ENCODE measurements at regions not wholly inside any gene's neighbourhood (a gene's known extent, or its start where the extent isn't known, plus 50 kb on each side); places are given as distances from the start of the nearest gene placed in this dataset.

DNA sequence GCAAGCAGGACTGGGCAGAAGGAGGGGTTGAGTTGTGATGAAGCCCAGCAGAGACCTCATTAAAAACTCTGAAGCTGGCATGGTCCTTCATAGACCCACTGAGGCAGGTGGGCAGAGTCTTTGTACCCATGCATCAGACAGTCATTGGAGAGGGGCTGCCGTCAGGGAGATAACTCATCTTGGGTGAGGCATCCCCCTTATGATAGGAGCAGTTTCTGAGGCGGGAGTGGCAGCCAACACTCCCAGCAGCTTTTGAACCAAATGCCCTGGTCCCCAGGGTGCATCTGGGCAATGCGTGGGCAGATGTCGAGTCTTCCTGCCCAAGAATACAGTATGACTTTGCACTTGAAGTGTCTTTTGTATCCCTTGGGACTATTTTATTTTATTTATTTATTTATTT is 68.1 kb downstream of the HTR5A start:
- DNase-seq (ENCODE audit: low read depth in 1 of 2, low spot score in 1 of 2) = no peak

DNA sequence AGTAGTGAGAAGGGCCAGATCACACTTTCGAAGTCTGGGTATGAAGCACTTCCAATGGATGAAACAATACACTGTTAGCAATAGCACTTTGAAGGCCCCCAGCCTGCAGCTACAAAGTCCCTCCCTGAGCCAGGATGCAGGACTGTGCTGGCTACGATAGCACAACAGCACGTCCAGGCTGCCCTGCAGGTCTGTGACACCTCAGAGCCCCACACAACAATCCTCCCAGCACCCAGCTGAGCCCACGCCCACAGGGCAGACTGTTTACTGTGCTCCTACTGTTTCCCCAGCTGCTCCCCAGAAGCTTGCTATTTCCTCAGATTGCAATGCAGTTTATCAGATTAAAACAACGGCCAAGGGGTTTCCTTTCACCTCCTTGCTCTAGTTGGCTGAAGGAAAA is 71.4 kb downstream of the HTR5A start:
- no peak for DNase-seq (ENCODE audit: low read depth in 1 of 2, low spot score in 1 of 2)

DNA sequence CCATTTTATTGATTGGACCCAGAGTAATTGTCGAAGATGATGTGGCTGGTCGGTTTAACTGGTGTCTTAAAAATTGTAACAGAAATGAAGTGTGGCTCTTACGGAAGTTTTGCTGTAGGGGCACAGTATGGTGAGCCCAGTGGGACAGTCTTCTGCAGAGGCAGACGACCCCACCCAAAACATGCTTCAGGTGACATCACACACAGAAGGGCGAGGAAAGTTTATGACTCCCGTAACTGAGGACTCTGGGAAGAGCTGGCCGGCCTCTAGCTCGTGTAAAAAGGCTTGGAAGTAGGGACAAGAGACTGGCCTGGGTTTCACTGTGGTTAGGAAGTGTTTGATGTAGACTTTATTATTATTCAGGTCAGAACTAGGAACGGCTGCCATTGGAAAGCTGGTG is 73.3 kb downstream of the HTR5A start:
- no peak for DNase-seq (ENCODE audit: low read depth in 1 of 2, low spot score in 1 of 2)

DNA sequence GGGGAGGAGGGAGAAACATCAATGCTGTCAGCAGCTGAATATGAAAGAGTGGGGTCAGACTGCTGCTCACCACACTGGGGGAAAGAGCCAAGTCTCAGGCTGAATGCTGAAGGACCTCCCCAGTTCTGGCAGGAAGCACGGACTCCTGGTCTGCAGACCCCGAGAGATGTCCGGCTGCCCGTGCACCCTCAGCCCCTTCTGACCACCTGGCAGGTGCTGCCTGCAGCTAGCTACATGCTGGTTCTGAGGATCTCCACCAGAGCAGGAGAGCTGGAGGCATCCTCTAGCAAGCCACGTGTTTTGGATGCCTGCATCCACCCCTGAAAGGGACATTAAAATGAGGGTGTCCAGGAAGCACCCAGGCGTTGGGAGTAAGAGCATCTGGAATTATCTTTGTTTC is 74.2 kb downstream of the HTR5A start:
- DNase-seq (ENCODE audit: low read depth in 1 of 2, low spot score in 1 of 2) = no peak

DNA sequence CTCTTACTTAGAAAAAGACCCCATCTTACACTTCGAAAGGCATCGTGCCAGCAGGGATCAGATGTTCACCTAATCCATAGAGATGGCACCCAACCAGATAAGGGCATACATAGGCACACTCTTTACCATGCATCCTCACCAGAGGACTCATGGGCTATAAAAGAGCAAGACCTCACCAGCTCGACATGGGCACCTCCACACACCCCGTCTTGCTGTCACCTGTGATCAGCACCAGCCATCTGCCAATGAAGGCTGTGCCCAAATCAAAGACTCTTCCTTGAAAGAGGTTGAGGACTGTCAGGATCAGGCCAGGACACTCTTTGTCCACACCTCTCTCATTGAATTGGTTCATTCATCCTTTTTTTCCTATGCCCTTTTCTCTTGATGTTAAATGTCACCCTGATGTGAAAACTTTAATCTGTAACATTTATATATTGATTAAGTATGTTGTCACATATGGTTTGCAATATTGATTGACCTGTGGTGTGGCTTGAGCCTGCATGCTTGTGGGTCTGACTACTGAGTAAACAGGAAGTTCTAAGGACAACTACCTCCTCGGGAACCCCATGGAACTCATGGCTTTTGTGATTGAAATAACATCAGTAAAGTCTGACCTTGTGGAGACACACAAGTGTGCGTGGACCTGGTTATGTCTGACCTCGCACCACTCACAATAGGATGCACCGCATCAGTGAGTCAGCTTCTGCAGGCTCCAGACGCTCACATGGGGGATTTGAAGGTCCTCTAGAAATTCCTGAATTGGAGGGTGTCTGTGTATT is 75.5 kb downstream of the HTR5A start:
- DNase-seq (ENCODE audit: low read depth in 1 of 2, low spot score in 1 of 2) = no peak

DNA sequence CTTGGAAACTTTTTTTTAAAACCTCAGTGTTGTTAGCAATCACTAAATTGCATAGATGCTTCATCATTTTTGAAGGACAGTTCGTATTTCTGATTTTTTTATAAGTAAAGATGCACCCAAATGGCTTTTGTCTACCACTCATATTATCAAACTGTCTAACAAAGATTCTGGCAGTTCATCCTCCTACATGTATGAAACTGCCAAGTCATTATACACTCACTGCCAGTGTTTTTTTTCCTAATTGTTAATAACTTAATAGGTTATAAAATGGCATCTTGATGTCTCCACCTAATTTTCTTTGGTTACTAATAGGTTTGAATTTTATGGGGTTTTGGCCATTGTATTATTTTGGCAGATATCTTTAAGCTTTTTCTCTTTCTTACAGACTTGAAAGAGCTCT is 77.0 kb downstream of the HTR5A start:
- DNase-seq (ENCODE audit: low read depth in 1 of 2, low spot score in 1 of 2) = no peak

DNA sequence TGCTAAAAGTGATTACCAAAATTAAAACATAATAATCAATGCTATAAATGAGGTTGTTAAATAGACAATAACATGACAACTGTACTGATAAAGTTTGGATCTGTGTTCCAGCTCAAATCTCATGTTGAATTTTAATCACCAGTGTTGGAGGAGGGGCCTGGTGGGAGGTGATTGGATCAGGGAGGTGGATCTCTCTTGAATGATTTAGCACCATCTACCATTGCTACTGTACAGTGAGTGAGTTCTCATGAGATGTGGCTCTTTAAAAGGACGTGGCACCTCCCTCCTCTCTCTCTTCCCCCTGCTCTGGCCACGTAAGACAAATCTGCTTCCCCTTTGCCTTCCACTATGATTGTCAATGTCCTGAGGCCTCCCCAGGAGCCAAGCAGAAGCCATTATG is 77.5 kb downstream of the HTR5A start:
- no peak for DNase-seq (ENCODE audit: low read depth in 1 of 2, low spot score in 1 of 2)

DNA sequence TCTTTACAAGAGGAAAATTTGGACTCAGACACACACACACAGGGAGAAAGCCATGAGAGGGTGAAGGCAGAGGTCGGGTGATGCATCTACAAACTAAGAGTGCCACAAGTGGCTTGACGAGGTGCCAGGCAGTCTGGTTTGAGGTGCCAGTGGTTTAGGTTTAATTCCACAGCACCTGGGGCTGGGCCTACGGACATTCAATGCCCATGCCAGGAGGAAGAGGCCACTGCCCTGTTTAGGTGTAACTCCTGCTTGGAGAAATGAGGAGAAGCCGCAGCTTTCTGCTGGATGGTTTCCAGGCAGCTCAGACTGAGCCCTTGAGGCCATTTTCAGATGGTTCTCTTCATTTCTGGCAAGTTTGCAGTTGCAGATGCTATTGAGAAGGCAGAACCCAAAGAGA is 83.6 kb downstream of the HTR5A start:
- no peak for DNase-seq (ENCODE audit: low read depth in 1 of 2, low spot score in 1 of 2)

DNA sequence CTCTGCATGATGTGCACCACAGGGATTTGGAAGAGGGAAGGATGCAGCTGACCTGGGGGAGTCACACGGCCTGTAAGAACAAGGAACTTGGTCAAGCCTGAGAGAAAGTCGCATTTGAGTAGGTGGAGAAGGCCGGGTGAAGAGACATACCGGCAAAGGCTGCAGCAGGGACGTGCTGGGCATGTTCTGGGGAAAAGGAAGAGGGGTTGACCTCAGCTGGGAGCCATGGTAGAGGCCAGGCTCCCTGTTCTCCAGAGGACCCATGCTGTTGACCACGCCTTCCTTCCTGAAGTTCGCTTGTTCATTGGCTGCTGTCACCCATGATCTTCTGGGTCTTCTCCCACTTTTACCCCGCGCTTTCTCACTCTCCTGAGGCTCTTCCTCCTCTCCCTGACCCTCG is 84.5 kb downstream of the HTR5A start:
- no peak for DNase-seq (ENCODE audit: low read depth in 1 of 2, low spot score in 1 of 2)

DNA sequence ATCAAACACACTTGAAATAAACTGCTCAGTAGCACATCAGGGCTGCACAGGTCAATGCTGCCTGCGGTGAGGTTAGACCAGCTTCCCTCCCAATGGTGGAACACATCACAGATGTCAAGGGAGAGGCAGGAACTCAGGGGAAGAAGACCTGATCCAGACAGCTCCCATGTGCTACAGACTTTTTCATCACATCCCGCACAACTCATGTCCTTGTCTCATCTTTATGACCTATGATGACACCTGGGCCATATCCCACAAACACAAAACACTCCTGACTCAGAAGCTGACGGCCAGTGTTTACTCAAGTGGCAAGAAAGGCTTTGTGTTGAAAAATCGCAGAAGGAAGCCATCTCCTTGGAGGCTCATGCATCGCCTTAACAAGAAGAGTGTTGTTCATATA is 91.6 kb downstream of the HTR5A start:
- DNase-seq (ENCODE audit: low read depth in 1 of 2, low spot score in 1 of 2) = no peak

DNA sequence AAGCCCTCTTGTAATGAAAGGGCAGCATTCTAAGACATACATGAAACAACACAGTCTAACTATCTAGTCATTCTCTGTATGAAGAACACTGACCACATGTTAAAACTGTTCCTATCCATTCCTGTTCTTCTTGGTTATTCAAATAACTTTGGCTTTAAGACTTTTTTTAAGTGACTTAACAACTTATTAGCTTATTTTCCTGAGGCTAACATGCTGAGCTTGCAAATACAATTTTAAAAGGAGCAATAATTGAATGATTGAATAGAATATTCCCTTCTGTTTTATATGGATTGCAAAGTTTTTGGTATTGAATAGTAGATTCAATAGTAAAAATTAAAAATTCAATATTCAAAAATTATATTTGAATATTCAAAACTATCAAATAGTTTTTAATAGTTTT is 92.3 kb downstream of the HTR5A start:
- no peak for DNase-seq (ENCODE audit: low read depth in 1 of 2, low spot score in 1 of 2)

DNA sequence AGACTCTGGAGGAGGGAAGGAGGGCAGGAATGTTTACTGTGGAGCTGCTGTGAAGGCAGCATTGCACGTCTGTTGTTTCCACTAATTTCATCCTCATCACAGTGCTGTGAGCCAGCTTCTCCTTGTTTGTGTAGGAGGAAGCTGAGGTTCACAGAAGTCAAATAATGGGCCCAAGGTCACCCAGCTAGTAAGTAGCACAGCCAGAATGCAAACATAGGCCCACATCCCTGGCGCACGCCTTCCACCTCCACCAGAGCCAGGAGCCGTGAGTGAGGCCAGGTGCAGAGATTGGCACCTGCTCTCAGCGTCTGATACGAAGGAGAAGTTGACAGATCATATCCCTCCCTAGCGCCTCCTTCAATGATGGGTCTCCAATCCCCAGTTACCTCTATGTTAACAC is 93.6 kb downstream of the HTR5A start:
- no peak for DNase-seq (ENCODE audit: low read depth in 1 of 2, low spot score in 1 of 2)

DNA sequence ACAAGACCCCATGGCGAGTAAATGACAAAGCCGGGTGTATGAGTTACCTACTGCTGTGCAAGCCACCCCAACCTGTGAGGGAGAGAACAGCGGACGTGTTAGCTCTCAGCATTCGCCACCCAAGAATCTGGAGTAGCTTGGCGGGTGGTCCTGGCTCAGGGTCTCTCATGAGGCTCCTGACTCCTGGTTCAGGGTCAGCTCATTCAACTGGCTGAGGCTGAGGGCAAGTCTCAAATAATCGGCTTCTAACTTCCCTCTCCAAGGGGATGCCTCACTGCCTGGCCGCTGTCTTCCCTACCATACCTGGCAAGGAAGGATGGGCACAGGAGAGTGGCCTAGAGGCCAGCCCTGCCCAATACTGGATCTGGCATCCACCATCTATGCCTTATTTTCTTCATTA is 94.2 kb downstream of the HTR5A start:
- no peak for DNase-seq (ENCODE audit: low read depth in 1 of 2, low spot score in 1 of 2)

DNA sequence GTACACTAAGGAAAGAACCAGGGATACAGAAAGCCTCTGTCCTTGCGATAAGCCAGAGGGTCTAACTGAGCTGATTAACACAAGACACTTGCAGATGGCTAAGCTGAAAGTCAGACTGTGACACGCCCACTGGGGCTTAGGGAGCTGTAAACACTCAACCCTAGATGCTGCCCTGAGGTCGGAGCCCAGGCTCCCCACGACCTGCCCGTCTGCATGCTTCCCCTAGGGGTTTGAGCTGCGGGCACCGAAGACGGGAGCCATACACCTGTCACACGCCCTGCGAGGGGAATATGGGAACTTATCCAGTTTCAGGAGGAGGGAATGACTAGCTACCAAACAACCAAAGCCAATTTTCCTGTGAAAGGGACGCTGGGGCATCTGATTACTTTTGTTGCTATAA is 96.0 kb downstream of the HTR5A start:
- DNase-seq (ENCODE audit: low read depth in 1 of 2, low spot score in 1 of 2) = no peak

DNA sequence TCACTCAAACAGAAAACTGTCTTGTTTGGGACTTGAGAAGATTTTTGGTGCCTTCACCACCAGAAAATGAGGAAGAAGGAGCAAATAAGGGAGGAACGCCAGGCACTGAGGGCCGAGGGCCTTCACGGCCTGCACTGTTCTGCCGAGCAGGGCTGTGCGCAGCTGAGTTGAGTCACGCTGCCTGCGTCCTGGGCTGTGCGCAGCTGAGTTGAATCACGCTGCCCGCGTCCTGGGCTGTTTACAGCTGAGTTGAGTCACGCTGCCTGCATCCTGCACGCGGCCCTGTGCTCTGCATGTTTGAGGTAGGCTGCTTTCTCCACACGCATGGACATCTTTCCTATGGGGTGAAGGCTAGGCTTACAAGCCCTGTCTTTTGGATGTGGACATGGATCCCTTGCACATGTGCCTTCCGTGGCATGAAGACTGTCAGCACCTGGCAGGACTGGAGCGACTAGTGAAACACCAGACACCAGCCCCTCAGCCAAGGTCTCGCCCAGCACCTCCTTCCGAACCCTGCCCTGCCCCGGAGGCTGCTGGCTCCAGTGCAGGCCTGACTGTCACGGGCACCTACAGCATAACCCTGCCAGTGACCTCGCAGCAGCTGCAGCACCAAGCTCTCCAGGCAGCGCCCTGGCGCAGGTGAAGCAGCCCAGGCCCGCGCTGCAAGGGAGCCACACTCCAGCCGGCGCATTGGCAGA is 96.7 kb downstream of the HTR5A start:
- DNase-seq (ENCODE audit: low read depth in 1 of 2, low spot score in 1 of 2) = no peak

DNA sequence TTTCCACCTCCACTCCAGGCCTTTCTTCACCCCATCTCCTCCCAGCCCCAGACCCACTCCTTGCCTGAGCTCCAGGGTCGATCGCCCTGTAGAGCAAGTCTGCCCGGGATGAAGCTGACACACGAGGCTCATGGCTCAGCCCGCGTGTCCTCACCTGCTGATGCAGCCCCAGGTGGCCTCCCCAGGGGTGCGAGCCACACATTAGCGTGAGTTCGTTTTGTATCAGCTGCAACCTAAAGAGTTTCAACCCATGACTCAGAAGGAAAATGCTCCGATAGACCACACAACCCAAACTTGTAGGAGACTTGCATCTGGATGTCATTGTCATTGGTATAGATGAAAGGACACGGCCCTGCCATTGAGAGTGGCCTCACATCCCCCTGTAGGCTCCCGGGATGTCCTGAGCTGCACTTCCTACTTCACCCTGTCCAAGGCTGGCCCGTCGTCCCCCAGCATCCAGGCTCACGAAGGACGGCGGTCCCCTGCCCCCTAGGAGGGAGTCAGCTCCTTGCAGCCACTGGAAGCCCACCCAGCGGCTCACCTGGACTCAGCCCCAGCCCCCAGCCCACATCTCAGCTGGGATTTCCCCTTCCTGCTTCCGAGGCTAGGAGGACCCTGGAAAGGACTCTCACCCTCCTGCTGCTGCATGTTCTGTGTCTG is 97.7 kb downstream of the HTR5A start:
- DNase-seq (ENCODE audit: low read depth in 1 of 2, low spot score in 1 of 2) = no peak

DNA sequence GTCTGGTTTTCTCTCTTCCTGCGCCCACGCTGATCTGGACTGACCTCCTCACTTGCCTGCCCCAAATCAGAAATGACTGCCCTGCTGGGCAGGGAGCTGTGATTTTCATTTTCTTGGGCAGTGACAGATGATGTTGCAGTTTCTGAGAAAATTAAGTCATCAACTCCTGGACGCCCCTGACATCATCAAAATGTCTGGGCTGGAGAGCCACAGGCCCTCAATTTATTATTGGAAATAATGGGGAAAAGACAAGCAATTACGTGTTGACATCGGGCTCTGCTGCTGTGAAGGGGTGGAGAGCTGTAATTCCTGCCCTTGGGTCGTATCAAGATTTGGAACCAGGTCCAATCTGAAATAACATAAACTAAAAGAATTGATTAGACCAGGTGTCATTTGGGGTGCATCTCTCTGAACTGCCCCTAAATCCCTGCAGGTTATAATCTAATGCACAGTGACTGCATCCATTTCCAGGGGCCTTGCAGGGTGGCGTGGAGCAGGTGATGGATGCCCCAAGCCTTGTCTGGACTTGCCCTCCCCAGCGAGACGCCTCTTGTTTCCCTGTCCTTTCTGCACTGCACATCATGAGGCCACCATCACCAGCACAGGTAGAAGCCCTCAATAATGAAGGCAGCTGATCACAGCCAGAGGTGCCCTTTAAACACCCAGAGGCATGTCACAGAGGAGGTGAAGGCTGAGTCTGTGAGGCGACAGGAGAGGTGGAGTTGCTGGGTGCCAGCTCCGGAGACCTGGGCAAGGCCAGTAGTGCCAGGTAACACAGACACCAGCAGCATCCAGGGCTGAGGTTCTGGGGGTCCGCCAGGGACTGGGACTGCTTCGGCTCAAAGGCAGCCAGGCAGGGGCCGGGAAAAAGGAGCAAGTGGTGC is 98.7 kb downstream of the HTR5A start:
- DNase-seq (ENCODE audit: low read depth in 1 of 2, low spot score in 1 of 2) = no peak

DNA sequence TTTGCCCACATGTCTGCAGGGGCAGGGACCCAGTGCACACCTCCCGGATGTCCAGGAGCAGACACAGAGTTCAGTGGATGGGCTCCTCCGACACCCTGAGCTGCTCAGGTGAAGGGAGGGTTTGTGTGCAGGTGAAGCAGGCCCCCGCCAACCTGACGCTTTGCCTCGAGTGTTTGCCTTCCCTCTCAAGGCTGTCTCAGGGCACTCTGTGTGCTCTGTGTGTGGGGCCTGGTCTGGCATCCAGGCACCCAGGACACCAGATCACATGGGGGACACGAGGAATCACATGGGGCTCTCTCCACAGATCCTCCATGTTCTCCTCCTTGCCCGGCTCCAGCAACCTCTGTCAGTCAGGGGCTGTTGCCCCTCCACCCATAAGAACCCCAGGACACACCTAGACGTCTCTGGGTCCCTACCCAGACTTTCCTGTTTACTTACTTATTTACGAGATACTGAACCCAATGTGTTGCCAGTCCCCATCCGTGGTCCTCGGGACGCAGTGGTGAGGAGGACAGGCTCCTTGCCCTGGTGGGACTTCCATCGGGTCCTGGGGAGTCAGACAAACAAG is 99.5 kb downstream of the HTR5A start:
- no peak for DNase-seq (ENCODE audit: low read depth in 1 of 2, low spot score in 1 of 2)

DNA sequence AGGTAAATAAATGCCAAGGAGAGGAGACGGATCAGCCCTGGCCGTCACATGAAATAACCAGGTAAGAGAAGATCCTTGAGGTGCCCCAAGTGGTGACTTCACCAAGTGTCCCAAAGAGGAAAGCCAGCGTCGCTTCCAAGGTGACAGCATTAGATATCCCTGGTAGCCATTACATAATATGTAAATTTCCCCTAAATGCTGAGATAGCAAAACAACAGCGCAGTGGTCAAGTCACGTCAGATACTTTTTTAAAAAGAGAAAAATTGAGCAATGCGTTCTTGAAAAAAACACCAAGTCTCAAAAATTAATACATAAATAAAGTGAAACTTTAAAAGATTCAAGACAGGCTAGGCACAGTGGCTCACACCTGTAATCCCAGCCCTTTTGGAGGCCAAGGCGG is 100.2 kb downstream of the HTR5A start:
- DNase-seq (ENCODE audit: low read depth in 1 of 2, low spot score in 1 of 2) = no peak

DNA sequence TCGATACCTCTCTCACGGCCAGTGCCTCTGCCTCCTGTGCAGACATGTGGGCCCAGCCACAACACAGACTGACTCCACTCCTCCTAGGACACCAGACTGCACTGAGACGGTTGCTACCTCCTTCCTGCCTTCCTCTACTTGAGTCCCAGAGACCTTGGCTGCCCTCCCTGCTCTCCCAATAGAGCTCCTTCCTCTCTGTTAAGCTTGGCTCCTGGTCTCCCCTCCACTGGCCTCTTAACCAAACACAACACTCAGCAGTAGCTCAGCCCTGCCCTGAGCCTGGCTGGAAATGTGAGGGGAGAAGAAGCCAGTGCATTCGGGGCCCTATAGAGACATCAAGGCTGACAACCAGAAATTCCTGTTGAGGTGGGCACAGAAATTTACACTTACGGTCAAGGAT is 102.0 kb downstream of the HTR5A start:
- no peak for DNase-seq (ENCODE audit: low read depth in 1 of 2, low spot score in 1 of 2)

DNA sequence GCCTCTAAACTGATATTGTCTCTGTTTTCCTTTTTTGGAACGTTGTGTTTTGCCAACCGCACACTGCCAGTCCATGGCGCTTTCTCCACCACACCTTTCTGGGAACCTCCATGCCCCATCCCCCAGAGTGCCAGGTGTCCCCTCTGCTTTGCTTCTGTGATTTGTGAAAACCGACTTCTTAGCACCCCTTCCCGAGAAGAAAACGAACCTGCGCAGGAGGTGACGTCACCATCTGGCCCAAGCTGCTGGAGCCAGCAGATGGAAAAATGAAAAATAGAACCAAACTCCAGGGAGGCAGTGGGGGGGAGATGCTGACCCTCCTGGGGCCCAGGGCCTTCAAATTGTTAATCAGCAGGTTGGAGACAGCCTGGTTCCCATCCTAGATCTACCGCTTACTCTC is 103.8 kb downstream of the HTR5A start:
- DNase-seq (ENCODE audit: low read depth in 1 of 2, low spot score in 1 of 2) = no peak
